Transverse colon (tissue), 4 donors: ENCODE measurements at regions not wholly inside any gene's neighbourhood (a gene's known extent, or its start where the extent isn't known, plus 50 kb on each side); places are given as distances from the start of the nearest gene placed in this dataset.

Experiments
- POLR2A ChIP-seq: fragments of 450-650 bp; IDR thresholded peaks from one replicate; pipeline ENCODE4 v1.6.1; 2016; ENCODE audit warnings: antibody characterized with exemption, mild to moderate bottlenecking, moderate library complexity
- POLR2AphosphoS5 ChIP-seq, 3 donors: sonication (generic); formaldehyde crosslinking; IDR thresholded peaks; one replicate each; pipeline ENCODE4 v1.6.1; 2016; ENCODE audit warnings: antibody characterized with exemption in 3 of 3
- TF ChIP-seq, protein P1 (sequence below), 5 experiments: fragments of 200-600 bp in 3 of 5; fragments of 450-650 bp in 2 of 5; sonication (generic) in 3 of 5; IDR thresholded peaks; 1 replicate in 2 of 5; 2 replicates in 3 of 5; pipeline ENCODE4 v1.5.1; 2016 to 2017; ENCODE audit warnings: antibody characterized with exemption in 5 of 5, inconsistent platforms in 3 of 5, mild to moderate bottlenecking in 2 of 5, moderate library complexity in 1 of 5

DNA sequence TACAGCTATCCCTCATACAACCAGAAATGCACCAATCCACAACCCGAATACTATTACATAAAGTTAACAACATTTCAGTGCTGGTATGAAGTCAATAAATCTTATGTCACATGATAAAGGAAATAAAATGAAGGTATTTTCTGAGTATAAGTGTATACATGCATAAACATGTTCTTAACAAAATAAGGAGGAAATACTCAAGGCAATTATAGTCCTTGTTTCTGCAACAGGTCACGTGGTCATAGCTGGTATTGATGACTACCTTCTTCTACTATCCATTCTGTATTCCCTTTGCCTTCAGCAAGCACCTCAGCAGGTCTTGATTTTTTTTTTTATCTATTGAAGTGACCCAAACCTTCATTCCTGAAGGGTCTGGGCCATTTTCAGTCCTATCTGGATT, 675.6 kb downstream of the RPL10L start:
- TF ChIP-seq, protein P1, sequence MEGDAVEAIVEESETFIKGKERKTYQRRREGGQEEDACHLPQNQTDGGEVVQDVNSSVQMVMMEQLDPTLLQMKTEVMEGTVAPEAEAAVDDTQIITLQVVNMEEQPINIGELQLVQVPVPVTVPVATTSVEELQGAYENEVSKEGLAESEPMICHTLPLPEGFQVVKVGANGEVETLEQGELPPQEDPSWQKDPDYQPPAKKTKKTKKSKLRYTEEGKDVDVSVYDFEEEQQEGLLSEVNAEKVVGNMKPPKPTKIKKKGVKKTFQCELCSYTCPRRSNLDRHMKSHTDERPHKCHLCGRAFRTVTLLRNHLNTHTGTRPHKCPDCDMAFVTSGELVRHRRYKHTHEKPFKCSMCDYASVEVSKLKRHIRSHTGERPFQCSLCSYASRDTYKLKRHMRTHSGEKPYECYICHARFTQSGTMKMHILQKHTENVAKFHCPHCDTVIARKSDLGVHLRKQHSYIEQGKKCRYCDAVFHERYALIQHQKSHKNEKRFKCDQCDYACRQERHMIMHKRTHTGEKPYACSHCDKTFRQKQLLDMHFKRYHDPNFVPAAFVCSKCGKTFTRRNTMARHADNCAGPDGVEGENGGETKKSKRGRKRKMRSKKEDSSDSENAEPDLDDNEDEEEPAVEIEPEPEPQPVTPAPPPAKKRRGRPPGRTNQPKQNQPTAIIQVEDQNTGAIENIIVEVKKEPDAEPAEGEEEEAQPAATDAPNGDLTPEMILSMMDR (IDR thresholded peaks at IDR 0.05) = no peak
- TF ChIP-seq POLR2A (no peak), POLR2AphosphoS5 (IDR thresholded peaks at IDR 0.05) (no peak)
